K562 (cell line): ENCODE measurements at regions not wholly inside any gene's neighbourhood (a gene's known extent, or its start where the extent isn't known, plus 50 kb on each side); places are given as distances from the start of the nearest gene placed in this dataset.

Source experiments
- CBFA2T3 ChIP-seq: fragments of 450-650 bp; IDR thresholded peaks from 2 replicates; pipeline ENCODE4 v1.6.1; 2017
- CTCF ChIP-seq, 3 experiments: IDR thresholded peaks in 2 of 3; conservative IDR thresholded peaks in 1 of 3; 2 replicates each; pipeline ENCODE4 v1.5.1; 2011 to 2012; ENCODE audit warnings: low read length in 3 of 3, mild to moderate bottlenecking in 3 of 3, control low read depth in 2 of 3, improper control_type of control experiment in 1 of 3, inconsistent platforms in 1 of 3, low read depth in 1 of 3, mixed read lengths in 1 of 3, moderate library complexity in 1 of 3; ENCODE audit not compliant: insufficient read depth in 2 of 3
- NBN ChIP-seq: fragments of 450-650 bp; IDR thresholded peaks from 2 replicates; pipeline ENCODE4 v1.6.1; 2016; ENCODE audit warnings: low read depth, mild to moderate bottlenecking
- NR3C1 ChIP-seq: sonication (generic); formaldehyde crosslinking; IDR thresholded peaks from 2 replicates; pipeline ENCODE4 v1.8.1; 2022; ENCODE audit warnings: missing genetic modification reagents
- NR4A1 ChIP-seq, 2 experiments: fragments of 250-450 bp in 1 of 2; fragments of 450-650 bp in 1 of 2; sonication (Bioruptor Pico) in 1 of 2; IDR thresholded peaks; 2 replicates each; pipeline versions ENCODE4 v1.4.0 to v1.6.1; 2016 to 2020; ENCODE audit warnings: mild to moderate bottlenecking in 2 of 2, missing compliant biosample characterization in 1 of 2, missing genetic modification characterization in 1 of 2, moderate library complexity in 1 of 2
- SIX5 ChIP-seq, 2 experiments: IDR thresholded peaks; 2 replicates each; pipeline ENCODE4 v1.6.1; 2011; ENCODE audit warnings: low read length in 2 of 2, borderline replicate concordance in 1 of 2, low read depth in 1 of 2, mild to moderate bottlenecking in 1 of 2, moderate library complexity in 1 of 2; ENCODE audit not compliant: insufficient read depth in 1 of 2
- TF ChIP-seq, protein P1 (sequence below): sonication (generic); formaldehyde crosslinking; IDR thresholded peaks from 2 replicates; pipeline ENCODE4 v1.8.0; 2023; ENCODE audit warnings: mild to moderate bottlenecking, missing genetic modification reagents
- TF ChIP-seq, protein P2 (sequence below): fragments of 150-350 bp; IDR thresholded peaks from 2 replicates; pipeline ENCODE4 v1.6.1; 2014; ENCODE audit warnings: low read depth, mild to moderate bottlenecking, low read length, borderline replicate concordance

GRCh38 chr2:172340394-172340793 lies 87.0 kb upstream of the ITGA6 start:
- TF ChIP-seq, protein P1, sequence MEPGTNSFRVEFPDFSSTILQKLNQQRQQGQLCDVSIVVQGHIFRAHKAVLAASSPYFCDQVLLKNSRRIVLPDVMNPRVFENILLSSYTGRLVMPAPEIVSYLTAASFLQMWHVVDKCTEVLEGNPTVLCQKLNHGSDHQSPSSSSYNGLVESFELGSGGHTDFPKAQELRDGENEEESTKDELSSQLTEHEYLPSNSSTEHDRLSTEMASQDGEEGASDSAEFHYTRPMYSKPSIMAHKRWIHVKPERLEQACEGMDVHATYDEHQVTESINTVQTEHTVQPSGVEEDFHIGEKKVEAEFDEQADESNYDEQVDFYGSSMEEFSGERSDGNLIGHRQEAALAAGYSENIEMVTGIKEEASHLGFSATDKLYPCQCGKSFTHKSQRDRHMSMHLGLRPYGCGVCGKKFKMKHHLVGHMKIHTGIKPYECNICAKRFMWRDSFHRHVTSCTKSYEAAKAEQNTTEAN (CRISPR knock-in tag), result no peak
- TF ChIP-seq NR4A1 (CRISPR knock-in tag; IDR thresholded peaks at IDR 0.05), result no peak
- TF ChIP-seq NR4A1 (tag; IDR thresholded peaks at IDR 0.05), result no peak
- TF ChIP-seq CTCF (IDR thresholded peaks at IDR 0.05 in 2 of 3, conservative IDR thresholded peaks at IDR 0.05 in 1 of 3; ENCODE audit: insufficient read depth in 2 of 3, low read depth in 1 of 3, low read length in 3 of 3), result no peak
- TF ChIP-seq, protein P2, sequence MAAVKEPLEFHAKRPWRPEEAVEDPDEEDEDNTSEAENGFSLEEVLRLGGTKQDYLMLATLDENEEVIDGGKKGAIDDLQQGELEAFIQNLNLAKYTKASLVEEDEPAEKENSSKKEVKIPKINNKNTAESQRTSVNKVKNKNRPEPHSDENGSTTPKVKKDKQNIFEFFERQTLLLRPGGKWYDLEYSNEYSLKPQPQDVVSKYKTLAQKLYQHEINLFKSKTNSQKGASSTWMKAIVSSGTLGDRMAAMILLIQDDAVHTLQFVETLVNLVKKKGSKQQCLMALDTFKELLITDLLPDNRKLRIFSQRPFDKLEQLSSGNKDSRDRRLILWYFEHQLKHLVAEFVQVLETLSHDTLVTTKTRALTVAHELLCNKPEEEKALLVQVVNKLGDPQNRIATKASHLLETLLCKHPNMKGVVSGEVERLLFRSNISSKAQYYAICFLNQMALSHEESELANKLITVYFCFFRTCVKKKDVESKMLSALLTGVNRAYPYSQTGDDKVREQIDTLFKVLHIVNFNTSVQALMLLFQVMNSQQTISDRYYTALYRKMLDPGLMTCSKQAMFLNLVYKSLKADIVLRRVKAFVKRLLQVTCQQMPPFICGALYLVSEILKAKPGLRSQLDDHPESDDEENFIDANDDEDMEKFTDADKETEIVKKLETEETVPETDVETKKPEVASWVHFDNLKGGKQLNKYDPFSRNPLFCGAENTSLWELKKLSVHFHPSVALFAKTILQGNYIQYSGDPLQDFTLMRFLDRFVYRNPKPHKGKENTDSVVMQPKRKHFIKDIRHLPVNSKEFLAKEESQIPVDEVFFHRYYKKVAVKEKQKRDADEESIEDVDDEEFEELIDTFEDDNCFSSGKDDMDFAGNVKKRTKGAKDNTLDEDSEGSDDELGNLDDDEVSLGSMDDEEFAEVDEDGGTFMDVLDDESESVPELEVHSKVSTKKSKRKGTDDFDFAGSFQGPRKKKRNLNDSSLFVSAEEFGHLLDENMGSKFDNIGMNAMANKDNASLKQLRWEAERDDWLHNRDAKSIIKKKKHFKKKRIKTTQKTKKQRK, result no peak
- no peak for TF ChIP-seq NBN
- no peak for TF ChIP-seq SIX5 (IDR thresholded peaks at IDR 0.05; ENCODE audit: borderline replicate concordance in 1 of 2, insufficient read depth in 1 of 2, low read depth in 1 of 2, low read length in 2 of 2)
- no peak for TF ChIP-seq NR3C1 (CRISPR knock-in tag)
- no peak for TF ChIP-seq CBFA2T3
